Medulla oblongata (tissue), 1 donor: ENCODE measurements at regions not wholly inside any gene's neighbourhood (a gene's known extent, or its start where the extent isn't known, plus 50 kb on each side); places are given as distances from the start of the nearest gene placed in this dataset.
"Not testable (repeated sequence)": the region's sequence is repeated elsewhere in the genome, so short reads cannot be mapped to it uniquely, and the experiment has no call there.

Experiments used
- DNase-seq: peaks from one replicate; pipeline ENCODE4 v3.0.0-alpha.2; 2015; ENCODE audit errors: extremely low spot score

DNA sequence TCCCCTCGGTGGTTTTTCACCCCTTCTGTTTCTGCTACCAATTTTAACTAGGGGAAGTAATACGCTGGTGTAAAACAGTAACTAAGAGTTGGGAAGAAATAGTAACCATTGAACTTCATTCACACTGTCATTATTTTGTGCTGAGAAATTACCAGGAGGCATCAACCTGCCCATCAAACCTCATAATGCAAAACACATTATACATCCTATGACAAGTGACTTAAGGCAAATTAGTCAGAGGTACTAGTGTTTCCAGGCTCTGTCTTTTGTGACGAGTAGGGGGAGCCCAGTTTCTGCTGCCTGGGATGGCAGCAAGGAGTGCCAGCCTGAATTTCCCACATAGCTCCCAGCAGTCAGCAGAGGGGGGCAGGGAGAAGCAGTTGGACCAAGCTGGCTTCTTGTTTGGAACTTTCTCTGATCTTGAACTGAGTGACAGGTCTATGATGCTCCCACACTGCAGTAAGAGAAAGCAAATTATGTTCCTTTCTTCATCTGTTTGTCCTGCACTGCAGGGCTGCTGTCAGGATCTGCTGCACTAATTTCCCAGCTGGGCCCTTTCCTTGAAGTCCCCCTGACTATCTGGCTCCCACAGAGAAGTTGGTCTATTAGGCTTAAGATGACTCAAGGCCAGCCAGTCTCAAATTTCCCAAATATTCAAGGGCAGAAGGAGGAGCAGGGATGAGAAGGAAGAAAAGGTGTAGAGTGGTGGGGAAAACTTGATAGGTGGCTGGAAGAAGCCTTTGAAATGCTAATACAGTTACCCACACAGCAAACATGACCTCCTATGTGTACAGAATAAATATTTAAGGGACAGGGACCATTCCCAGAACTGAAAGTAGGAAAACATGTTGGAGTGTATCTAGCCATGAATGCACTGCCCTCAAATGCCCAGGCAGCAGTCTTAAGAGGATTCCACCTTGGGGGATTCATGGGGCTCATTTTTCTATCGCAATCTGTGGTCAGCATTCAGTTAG lies 322.8 kb downstream of the SEC16B start:
- no peak for DNase-seq

DNA sequence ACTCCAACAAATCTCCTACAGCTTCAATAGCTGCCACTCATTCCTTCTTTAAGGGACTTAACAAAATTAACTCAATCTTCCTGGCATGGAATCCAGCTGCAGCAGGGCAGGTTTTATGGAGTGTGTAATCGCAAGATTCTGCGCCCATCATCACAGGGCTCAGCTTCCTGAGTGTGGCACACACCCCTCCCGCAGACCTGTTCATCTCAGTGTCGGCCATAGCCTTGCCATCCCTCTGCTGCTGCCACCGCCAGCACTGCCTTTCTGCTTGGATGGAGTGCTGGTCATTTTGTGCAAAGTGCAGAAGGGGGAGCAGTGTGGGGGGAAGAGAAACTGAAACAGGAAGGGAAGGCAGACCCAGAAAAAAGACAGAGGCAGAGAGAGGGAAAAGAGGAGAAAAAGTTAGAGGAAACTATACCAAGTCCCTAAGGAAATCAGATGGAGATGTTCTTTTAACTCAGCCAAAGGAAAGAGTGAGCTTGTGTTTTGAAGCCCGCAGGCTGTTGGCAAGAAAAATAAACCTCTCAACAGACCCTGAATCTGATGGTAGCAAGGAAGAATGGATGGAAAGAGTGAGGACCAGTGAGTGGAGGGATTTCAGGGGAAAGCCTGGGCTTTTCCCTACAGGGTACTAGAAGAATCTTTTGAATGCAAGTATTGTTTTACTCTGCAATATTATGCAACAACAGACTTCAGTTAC lies 324.2 kb downstream of the SEC16B start:
- peak; percentile 53 for DNase-seq

DNA sequence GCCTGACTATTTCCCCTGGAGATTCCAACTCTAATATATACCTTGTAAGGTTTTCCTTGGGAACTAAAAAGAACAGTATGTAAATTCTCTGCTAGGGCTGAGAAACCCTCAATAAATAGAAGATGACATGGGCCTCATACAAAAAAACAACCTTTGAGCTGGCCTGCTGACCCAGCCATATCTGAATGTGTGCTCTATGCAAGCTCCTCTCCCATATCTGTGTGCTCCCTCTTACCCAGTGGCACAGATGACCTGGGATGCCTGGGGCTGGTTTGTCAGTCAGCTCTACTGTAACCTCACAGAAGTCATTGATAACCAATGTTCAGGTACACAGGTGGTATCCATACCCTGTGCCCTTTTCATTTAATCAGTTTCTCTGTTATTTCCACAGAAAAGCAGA lies 329.2 kb downstream of the SEC16B start:
- DNase-seq, result no peak

DNA sequence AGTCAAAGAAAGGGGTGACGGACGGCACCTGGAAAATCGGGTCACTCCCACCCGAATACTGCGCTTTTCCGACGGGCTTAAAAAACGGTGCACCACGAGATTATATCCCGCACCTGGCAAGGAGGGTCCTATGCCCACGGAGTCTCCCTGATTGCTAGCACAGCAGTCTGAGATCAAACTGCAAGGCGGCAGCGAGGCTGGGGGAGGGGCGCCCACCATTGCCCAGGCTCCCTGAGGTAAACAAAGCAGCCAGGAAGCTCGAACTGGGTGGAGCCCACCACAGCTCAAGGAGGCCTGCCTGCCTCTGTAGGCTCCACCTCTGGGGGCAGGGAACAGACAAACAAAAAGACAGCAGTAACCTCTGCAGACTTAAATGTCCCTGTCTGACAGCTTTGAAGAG lies 335.7 kb downstream of the SEC16B start:
- DNase-seq, result not testable (repeated sequence)

DNA sequence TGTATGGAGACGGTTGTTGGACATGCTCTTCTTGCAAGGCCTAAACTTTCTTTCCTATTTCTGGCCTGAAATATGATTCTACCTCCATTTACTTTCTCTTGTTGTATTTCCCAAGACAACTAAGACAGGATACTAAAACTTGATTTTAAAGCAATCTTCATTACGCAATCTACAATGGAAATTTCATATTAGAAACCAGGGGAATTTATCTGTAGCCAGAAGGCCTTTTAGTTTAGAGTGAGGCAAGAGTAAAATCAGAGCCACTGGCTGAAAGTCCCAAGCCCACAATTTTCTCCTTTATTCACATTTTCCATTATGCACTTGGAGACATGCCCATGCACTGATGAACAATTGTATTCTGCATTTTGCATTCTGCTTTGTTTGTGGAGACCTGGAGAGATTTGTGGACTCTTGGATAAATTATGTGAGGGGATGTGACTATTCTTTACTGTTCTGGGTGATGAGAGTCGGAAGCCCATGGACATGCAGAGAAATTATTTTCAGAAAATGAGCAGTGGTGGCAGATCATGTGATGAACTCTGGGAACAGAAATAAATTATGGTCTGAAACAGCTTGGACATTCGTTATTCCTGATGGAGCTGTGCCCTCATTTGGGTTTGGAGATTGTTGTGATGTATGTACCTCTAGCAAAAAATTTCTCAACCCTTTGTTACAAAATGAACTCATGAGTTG lies 336.8 kb downstream of the SEC16B start:
- no peak for DNase-seq

DNA sequence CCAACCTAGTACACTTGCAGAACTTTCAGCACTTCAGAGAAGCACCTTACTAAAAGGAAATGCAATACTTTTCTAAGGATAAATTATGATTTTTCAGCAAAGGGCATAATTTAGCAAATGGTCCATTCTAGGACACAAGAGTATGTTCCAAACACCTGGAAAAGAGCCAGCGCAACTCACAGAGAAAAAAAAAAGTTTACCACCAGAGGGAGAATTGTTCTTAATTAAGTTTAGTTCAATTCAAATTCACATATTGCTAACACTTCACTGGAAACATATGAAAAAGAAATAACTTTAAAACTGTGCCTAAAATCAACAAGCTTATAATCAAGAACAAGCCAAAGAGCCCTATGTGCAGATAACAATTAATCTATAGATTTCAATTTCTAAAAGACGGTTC lies 338.1 kb downstream of the SEC16B start:
- DNase-seq, result no peak

DNA sequence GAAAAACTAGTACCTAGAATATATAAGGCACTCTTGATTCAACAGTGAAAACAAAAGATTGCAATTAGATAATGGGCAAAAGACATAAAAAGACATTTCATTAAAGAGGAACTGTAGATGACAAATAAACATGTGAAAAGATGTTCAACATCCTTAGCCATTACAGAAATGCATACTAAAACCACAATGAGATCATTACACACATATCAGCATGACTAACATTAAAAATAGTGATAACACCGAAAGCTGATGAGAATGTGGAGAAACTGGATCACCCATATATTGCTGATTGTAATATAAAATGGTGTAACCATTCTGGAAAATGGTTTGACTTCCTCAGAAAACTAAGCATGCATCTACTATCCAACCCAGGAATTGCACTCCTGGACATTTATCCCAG lies 340.3 kb downstream of the SEC16B start:
- no peak for DNase-seq

DNA sequence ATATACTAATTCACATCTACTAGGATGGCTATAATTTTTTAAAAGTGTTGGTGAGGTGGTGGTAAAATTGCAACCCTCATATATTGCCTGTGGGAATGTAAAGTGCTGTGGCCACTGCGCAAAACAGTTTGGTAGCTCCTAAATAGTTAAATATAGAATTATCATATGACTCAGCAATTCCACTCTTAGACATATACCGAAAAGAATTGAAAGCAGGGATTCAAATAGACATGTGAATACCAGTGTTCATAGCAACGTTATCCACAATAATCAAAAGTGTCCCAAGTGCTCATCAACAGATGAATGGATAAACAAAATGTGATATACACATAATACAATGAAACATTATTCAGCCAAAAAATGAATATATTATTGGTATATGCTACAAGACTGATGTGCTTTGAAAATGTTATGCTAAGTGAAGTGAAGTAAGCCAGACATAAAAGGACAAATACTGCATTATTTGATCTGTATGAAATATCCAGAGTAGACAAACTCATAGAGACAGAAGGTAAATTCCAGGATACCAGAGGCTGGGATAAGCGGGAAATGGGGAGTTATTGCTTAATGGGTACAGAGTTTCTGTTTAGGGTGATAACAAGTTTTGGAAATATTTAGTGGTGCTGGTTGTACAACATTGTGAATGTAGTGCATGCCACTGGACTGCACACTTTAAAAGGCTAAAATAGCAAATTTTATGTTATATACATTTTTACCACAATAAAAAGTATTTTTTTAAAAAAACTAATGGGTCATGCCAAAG lies 342.5 kb downstream of the SEC16B start:
- no peak for DNase-seq

DNA sequence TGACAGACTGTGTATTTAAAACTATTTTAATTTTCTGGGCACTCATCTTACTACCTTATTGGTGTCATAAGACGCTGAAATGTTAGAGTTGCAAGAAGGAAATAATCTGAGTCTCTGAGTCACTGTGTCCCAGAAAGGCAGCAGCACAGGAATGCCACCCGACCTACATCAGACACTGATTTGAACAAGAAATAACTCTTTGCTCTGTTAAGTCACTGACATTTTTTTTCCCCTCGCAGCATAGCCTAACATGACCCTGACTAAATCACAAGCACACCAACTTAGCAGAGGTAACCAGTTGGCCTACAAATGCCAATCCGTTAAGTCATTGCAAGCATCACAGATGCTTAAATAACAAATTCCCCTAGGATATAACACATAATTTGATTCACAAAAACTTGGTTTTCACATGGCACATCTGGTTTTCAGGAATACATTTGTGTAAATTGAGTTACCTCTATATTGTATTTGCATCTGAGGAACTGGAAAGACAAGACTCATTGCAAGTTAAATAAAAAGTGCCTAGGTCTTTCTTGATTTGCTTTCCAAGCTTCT lies 349.1 kb downstream of the SEC16B start:
- DNase-seq, result no peak

DNA sequence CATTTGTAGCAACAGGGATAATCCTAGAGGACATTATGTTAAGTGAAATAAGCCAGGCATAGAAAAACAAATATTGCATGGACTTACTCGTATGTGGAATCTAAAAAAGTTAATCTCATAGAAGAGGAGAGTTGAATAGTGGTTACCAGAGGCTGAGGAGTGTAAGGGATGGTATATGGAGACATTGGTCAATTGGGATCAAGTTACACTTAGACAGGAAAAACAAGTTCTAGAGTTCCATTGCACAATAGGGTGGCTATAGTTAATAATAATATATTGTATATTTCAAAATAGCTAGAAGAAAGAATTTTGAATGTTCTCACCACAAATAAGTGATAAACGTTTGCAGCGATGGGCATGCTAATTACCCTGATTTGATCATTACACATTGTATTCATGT lies 354.6 kb downstream of the SEC16B start:
- DNase-seq, result no peak

DNA sequence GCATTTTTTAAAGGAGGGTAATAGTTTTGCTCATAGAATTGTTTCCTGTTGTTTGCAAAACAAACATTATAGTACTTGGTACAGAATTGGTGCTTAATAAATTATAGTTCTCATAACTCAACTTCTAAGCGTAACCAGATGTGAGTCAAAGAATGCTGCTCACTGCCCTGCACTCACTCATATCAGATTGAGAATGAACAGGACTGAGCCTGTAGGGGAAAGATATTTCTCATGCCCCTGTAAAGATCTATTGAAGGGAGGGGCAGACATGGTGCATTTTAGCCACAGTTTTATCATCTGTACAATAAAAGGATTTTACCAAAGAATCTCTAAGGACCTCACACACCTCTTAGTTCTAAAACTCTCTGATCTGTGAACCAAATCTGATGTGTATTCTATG lies 358.5 kb downstream of the SEC16B start:
- no peak for DNase-seq

DNA sequence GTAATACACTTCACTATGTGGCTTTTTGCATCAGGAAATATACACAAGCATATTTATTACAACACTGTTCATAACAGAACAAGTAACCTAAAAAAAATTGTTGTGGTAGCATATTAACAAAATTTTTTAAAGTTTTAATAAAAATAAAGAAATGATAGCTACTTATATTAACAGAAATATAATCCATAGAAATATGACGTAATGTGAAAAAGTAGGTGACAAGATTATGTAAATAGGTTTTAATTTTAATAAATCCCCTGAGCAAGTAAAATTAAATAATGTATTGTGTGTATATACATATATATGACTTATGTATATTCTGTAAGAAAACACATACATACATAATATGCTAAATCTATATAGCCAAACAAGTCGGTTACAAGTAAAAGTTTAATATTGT lies 359.9 kb downstream of the SEC16B start:
- DNase-seq, result no peak

DNA sequence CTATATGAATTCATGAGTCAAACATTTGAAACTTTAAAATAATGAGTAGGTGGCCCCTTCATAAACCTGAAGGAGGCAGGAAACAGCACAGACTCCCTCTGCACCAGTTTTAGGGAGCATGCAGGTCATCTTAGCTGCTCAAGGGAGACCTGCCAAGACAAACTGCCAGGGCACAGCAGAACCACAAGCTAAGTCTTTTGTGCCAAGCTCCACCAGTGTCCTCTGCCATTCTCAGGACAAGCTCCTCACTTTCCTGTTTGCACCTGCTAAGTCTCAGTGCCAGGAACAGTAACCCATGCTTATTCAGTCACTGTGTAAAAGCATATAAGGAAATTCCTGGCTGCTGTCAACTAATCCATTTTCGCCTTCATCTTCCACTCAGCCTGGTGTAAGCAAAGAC lies 368.9 kb downstream of the SEC16B start:
- DNase-seq, result peak; percentile 15

DNA sequence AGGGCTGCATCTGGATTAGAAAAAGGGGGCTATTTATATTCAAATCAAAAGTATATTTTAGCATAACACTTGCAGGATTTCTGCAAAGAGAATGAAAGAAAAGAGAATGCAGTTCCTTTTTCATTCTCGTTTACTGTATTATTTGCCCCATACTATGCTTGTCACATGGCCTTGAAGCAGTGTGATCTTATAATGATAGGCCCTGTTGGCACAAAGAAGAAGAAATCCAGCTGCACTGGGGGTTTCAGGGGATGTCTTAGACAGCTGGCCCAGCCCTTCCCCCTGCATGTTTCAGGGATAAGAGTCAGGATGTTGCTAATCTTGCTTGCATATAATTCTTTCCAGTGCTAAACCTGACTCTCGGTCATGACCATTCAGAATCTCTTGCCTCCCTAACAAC lies 369.5 kb downstream of the SEC16B start:
- no peak for DNase-seq

DNA sequence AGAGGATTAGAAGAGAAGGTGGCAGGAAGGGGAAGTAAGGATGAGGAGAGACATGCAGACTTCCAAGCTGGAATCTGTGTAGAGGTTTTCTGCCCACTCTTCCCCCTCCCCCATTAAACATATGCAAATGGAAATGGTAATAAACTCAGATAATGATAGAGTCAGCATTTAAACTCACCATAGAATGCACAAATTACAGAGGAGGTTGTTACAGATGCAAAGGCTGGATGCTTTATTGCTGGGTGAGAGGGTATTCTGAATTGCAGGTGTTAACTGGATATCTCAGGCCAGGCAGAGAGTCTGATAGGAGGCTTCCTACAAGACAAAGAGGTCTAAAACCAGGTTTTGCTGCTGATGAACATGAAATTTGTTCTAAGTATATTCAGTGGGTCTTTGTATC lies 372.5 kb downstream of the SEC16B start:
- DNase-seq, result no peak

DNA sequence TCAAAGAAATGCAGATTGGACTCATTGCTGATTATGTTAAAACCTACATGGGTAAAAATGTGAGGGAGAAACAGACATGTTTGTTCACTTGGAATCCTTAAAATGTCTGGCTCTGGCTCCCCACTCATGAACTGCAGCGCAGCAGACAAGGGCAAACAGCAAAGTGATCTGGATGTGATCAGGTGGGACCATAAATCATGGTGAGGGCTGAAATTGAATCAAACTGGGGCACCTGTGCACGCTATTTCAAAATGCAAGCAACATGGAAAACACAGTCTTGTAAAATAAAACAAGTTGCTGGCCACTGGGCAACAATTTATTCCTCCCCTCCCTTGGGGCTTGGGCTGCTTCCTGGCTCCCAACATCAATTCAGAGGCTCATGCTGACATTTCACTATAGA lies 373.4 kb downstream of the SEC16B start:
- DNase-seq, result no peak

DNA sequence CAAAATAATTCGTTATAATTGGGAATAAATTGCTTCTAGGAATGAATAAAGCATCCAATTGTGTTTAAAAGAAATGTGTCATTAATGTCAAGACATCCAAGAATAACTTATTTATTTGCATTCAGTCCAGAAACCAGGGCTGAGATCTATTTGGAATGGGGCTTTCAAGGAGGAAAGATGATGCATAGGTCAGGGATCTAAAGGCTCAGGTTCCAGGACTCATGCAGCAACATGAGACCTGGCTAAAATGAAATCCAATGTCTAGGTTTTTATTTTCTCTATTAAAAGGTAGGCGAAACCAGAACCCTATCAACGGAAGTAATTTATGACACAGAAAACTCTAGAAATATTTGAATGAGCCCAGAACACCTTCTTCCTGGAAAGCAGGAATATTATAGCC lies 376.8 kb downstream of the SEC16B start:
- no peak for DNase-seq

DNA sequence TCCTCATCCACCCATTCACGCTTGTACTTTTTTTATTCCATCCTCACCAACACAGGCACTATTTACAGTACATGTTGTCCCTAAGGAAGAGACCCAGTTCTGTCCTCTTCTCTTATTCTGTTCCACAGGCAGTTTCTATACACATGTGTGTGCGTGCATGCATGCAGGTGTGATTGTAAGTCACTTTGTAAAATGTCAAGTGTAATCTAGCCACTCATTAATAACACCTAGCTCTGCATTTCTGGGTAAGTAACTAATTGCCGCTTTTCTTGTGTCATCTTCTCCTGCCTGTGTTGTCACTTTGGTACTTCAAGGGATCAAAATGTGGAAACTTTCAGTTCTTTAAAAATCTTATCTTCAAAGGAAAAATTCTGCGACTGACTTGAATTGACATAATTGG lies 377.2 kb downstream of the SEC16B start:
- DNase-seq, result no peak

DNA sequence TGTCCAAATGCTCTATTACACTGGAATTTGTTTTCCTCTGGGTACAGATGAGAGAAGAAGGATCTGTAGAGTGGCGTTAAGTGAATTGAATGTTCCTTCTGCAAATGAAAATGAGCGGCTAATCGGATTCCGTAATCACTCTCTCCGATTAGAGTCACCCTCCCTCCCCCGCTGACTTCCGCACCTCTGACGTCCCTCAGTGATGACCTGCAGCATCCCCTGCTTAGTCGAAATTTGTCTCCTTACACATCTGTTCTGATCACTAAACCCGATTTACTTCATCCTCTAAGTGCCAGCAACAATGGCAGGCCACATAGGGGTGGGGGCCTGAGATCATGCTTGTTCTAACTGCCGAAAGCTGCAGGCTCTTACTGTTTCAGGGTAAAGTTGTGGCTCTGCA lies 378.7 kb downstream of the SEC16B start:
- no peak for DNase-seq

DNA sequence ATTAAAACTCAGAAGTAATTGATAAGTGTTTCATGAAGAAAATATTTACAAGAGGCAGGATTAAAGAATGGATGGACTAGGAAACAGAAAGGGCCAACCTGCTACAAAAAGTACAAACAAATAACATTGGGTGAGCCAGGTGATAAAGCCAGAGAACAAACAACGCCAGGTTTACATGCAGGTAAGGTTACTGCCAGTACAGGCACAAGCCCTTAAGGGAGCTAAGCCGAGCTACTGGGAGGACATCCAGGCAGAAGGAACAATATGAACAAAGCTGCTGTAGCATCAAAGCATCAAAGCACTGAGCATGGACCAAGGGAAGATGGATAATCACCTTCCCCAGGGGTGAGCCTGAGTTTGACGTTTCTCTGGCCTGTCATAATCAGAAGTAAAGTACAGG lies 380.7 kb downstream of the SEC16B start:
- no peak for DNase-seq

DNA sequence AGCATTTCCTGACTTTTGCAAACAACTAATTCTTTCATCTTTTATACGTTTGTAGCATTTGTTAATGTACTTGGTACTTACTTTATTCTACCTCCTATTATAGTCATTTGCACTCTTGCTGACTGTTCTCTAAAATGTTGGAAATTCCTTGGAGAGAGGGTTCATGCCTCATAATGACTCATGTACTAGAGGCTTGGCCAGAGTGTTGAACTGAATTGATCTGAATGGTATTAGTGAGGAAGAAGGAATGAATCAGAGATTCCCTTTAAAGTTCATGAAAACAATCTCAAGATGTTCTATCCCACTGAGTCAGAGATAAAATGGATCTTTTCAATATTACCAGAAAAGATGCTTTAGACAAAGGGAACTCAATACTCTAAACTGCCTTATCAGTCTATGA lies 383.4 kb downstream of the SEC16B start:
- no peak for DNase-seq
